ENCODE measurements at regions not wholly inside any gene's neighbourhood (a gene's known extent, or its start where the extent isn't known, plus 50 kb on each side); places are given as distances from the start of the nearest gene placed in this dataset.

DNA sequence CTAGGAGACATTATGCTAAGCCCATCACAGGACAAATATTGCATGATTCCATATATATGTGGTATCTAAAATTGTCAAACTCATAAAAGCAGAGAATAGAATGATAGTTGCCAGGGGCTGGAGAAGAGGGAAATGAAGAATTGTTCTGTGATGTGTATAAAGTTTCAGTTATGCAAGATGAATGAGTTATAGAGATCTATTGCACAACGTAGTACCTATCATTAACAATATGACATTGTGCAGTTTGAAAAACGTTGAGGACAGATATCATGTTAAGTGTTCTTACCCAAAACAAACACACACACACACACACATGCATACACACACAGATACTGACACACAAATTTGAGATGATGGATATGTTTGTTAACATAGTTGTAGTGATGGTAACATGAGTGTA lies 871.6 kb upstream of the GOT2 start:
- TF ChIP-seq, protein P1, sequence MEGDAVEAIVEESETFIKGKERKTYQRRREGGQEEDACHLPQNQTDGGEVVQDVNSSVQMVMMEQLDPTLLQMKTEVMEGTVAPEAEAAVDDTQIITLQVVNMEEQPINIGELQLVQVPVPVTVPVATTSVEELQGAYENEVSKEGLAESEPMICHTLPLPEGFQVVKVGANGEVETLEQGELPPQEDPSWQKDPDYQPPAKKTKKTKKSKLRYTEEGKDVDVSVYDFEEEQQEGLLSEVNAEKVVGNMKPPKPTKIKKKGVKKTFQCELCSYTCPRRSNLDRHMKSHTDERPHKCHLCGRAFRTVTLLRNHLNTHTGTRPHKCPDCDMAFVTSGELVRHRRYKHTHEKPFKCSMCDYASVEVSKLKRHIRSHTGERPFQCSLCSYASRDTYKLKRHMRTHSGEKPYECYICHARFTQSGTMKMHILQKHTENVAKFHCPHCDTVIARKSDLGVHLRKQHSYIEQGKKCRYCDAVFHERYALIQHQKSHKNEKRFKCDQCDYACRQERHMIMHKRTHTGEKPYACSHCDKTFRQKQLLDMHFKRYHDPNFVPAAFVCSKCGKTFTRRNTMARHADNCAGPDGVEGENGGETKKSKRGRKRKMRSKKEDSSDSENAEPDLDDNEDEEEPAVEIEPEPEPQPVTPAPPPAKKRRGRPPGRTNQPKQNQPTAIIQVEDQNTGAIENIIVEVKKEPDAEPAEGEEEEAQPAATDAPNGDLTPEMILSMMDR (IDR thresholded peaks at IDR 0.05; ENCODE audit: low read depth, low read length, missing input control) = no peak
- TF ChIP-seq, protein P2, sequence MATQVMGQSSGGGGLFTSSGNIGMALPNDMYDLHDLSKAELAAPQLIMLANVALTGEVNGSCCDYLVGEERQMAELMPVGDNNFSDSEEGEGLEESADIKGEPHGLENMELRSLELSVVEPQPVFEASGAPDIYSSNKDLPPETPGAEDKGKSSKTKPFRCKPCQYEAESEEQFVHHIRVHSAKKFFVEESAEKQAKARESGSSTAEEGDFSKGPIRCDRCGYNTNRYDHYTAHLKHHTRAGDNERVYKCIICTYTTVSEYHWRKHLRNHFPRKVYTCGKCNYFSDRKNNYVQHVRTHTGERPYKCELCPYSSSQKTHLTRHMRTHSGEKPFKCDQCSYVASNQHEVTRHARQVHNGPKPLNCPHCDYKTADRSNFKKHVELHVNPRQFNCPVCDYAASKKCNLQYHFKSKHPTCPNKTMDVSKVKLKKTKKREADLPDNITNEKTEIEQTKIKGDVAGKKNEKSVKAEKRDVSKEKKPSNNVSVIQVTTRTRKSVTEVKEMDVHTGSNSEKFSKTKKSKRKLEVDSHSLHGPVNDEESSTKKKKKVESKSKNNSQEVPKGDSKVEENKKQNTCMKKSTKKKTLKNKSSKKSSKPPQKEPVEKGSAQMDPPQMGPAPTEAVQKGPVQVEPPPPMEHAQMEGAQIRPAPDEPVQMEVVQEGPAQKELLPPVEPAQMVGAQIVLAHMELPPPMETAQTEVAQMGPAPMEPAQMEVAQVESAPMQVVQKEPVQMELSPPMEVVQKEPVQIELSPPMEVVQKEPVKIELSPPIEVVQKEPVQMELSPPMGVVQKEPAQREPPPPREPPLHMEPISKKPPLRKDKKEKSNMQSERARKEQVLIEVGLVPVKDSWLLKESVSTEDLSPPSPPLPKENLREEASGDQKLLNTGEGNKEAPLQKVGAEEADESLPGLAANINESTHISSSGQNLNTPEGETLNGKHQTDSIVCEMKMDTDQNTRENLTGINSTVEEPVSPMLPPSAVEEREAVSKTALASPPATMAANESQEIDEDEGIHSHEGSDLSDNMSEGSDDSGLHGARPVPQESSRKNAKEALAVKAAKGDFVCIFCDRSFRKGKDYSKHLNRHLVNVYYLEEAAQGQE (IDR thresholded peaks at IDR 0.05) = no peak
- TF ChIP-seq SP1 (IDR thresholded peaks at IDR 0.05) (no peak), EGR1 (IDR thresholded peaks at IDR 0.05; ENCODE audit: low read depth in 2 of 2) (no peak), RXRA (IDR thresholded peaks at IDR 0.05) (no peak), TAF1 (conservative IDR thresholded peaks at IDR 0.05) (no peak), JUND (IDR thresholded peaks at IDR 0.05) (no peak), NR2F2 (IDR thresholded peaks at IDR 0.05) (no peak), RAD21 (IDR thresholded peaks at IDR 0.05) (no peak), FOXA1 (IDR thresholded peaks at IDR 0.05) (no peak), YY1 (IDR thresholded peaks at IDR 0.05) (no peak)
- TF ChIP-seq, protein P3, sequence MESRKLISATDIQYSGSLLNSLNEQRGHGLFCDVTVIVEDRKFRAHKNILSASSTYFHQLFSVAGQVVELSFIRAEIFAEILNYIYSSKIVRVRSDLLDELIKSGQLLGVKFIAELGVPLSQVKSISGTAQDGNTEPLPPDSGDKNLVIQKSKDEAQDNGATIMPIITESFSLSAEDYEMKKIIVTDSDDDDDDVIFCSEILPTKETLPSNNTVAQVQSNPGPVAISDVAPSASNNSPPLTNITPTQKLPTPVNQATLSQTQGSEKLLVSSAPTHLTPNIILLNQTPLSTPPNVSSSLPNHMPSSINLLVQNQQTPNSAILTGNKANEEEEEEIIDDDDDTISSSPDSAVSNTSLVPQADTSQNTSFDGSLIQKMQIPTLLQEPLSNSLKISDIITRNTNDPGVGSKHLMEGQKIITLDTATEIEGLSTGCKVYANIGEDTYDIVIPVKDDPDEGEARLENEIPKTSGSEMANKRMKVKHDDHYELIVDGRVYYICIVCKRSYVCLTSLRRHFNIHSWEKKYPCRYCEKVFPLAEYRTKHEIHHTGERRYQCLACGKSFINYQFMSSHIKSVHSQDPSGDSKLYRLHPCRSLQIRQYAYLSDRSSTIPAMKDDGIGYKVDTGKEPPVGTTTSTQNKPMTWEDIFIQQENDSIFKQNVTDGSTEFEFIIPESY (IDR thresholded peaks at IDR 0.05) = no peak
- TF ChIP-seq, protein P4, sequence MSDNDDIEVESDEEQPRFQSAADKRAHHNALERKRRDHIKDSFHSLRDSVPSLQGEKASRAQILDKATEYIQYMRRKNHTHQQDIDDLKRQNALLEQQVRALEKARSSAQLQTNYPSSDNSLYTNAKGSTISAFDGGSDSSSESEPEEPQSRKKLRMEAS (IDR thresholded peaks at IDR 0.05) = no peak
- TF ChIP-seq, protein P5, sequence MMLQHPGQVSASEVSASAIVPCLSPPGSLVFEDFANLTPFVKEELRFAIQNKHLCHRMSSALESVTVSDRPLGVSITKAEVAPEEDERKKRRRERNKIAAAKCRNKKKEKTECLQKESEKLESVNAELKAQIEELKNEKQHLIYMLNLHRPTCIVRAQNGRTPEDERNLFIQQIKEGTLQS (IDR thresholded peaks at IDR 0.05) = no peak

All from liver (tissue), 3 donors.